ENCODE measurements at regions not wholly inside any gene's neighbourhood (a gene's known extent, or its start where the extent isn't known, plus 50 kb on each side); places are given as distances from the start of the nearest gene placed in this dataset.
"Not testable (repeated sequence)": the region's sequence is repeated elsewhere in the genome, so short reads cannot be mapped to it uniquely, and the experiment has no call there.

- DNase-seq (ENCODE audit: low spot score) = not testable (repeated sequence)
Measured at GRCh38 chr2:95727420-95727819, 135.6 kb downstream of the TRIM43 start.

GRCh38 chr2:95728878-95729596 lies 137.2 kb downstream of the TRIM43 start:
- peak; percentile 67 for DNase-seq (ENCODE audit: low spot score)

- no peak for DNase-seq (ENCODE audit: low spot score)
Measured at GRCh38 chr2:95729597-95729955, 137.8 kb downstream of the TRIM43 start.

GRCh38 chr2:95730813-95731212 lies 139.0 kb downstream of the TRIM43 start:
- DNase-seq (ENCODE audit: low spot score) = no peak

- no peak for DNase-seq (ENCODE audit: low spot score)
Measured at GRCh38 chr2:95734976-95735890, 143.4 kb downstream of the TRIM43 start.

GRCh38 chr2:95738301-95738700 lies 146.5 kb downstream of the TRIM43 start:
- no peak for DNase-seq (ENCODE audit: low spot score)

GRCh38 chr2:95752126-95752525 lies 160.3 kb downstream of the TRIM43 start:
- not testable (repeated sequence) for DNase-seq (ENCODE audit: low spot score)

- not testable (repeated sequence) for DNase-seq (ENCODE audit: low spot score)
Measured at GRCh38 chr2:95753812-95754211, 162.0 kb downstream of the TRIM43 start.

GRCh38 chr2:95754213-95754612 lies 162.4 kb downstream of the TRIM43 start:
- DNase-seq (ENCODE audit: low spot score) = not testable (repeated sequence)

- not testable (repeated sequence) for DNase-seq (ENCODE audit: low spot score)
Measured at GRCh38 chr2:95754819-95755563, 163.2 kb downstream of the TRIM43 start.

- not testable (repeated sequence) for DNase-seq (ENCODE audit: low spot score)
Measured at GRCh38 chr2:95755956-95756669, 164.3 kb downstream of the TRIM43 start.

- DNase-seq (ENCODE audit: low spot score) = no peak
Measured at GRCh38 chr2:95757988-95758387, 166.2 kb downstream of the TRIM43 start.

GRCh38 chr2:95759481-95760246 lies 167.9 kb downstream of the TRIM43 start:
- no peak for DNase-seq (ENCODE audit: low spot score)

GRCh38 chr2:95760806-95761525 lies 169.2 kb downstream of the TRIM43 start:
- DNase-seq (ENCODE audit: low spot score) = no peak

- no peak for DNase-seq (ENCODE audit: low spot score)
Measured at GRCh38 chr2:95761556-95761955, 169.8 kb downstream of the TRIM43 start.

- DNase-seq (ENCODE audit: low spot score) = not testable (repeated sequence)
Measured at GRCh38 chr2:95762023-95763021, 170.5 kb downstream of the TRIM43 start.

GRCh38 chr2:95763074-95763473 lies 171.3 kb downstream of the TRIM43 start:
- not testable (repeated sequence) for DNase-seq (ENCODE audit: low spot score)

GRCh38 chr2:95764966-95765365 lies 173.2 kb downstream of the TRIM43 start:
- not testable (repeated sequence) for DNase-seq (ENCODE audit: low spot score)
